Eye (tissue), 1 donor: ENCODE measurements at regions not wholly inside any gene's neighbourhood (a gene's known extent, or its start where the extent isn't known, plus 50 kb on each side); places are given as distances from the start of the nearest gene placed in this dataset.

Source experiments
- DNase-seq: peaks from one replicate; pipeline ENCODE4 v3.0.0-alpha.2; 2015

GRCh38 chr2:122949523-122949922, 1075.6 kb upstream of the CNTNAP5 start:
- no peak for DNase-seq

GRCh38 chr2:122955776-122956175, 1069.3 kb upstream of the CNTNAP5 start:
- DNase-seq: no peak

GRCh38 chr2:122960759-122961641, 1064.1 kb upstream of the CNTNAP5 start:
- DNase-seq: peak; percentile 90

GRCh38 chr2:122966461-122966860, 1058.6 kb upstream of the CNTNAP5 start:
- no peak for DNase-seq

GRCh38 chr2:122977580-122977979, 1047.5 kb upstream of the CNTNAP5 start:
- no peak for DNase-seq

- no peak for DNase-seq
Observed at GRCh38 chr2:122980671-122981070, 1044.4 kb upstream of the CNTNAP5 start.

- DNase-seq: no peak
Observed at GRCh38 chr2:122982936-122983335, 1042.2 kb upstream of the CNTNAP5 start.

GRCh38 chr2:122988395-122989221, 1036.5 kb upstream of the CNTNAP5 start:
- DNase-seq: no peak

GRCh38 chr2:122993592-122993991, 1031.5 kb upstream of the CNTNAP5 start:
- no peak for DNase-seq

GRCh38 chr2:122999258-122999657, 1025.8 kb upstream of the CNTNAP5 start:
- DNase-seq: no peak

GRCh38 chr2:122999821-123000220, 1025.3 kb upstream of the CNTNAP5 start:
- no peak for DNase-seq

- no peak for DNase-seq
Observed at GRCh38 chr2:123002660-123003248, 1022.3 kb upstream of the CNTNAP5 start.

- DNase-seq: no peak
Observed at GRCh38 chr2:123015186-123015585, 1009.9 kb upstream of the CNTNAP5 start.

- DNase-seq: no peak
Observed at GRCh38 chr2:123035541-123035940, 989.5 kb upstream of the CNTNAP5 start.

GRCh38 chr2:123036300-123036699, 988.8 kb upstream of the CNTNAP5 start:
- DNase-seq: no peak

- no peak for DNase-seq
Observed at GRCh38 chr2:123040506-123040905, 984.6 kb upstream of the CNTNAP5 start.

- no peak for DNase-seq
Observed at GRCh38 chr2:123043458-123043857, 981.6 kb upstream of the CNTNAP5 start.

GRCh38 chr2:123045713-123046112, 979.4 kb upstream of the CNTNAP5 start:
- DNase-seq: no peak

- no peak for DNase-seq
Observed at GRCh38 chr2:123047186-123047585, 977.9 kb upstream of the CNTNAP5 start.

GRCh38 chr2:123051136-123051535, 974.0 kb upstream of the CNTNAP5 start:
- DNase-seq: no peak

- DNase-seq: peak; percentile 33
Observed at GRCh38 chr2:123061534-123061933, 963.6 kb upstream of the CNTNAP5 start.

- DNase-seq: no peak
Observed at GRCh38 chr2:123073371-123073770, 951.7 kb upstream of the CNTNAP5 start.

- DNase-seq: no peak
Observed at GRCh38 chr2:123073956-123074355, 951.1 kb upstream of the CNTNAP5 start.

- no peak for DNase-seq
Observed at GRCh38 chr2:123077101-123077500, 948.0 kb upstream of the CNTNAP5 start.
